Smooth muscle cell of the brain vasculature (primary cell): ENCODE measurements at regions not wholly inside any gene's neighbourhood (a gene's known extent, or its start where the extent isn't known, plus 50 kb on each side); places are given as distances from the start of the nearest gene placed in this dataset.

ENCODE experiments used
- DNase-seq: peaks from one replicate; pipeline ENCODE4 v3.0.0-alpha.2; 2012; ENCODE audit warnings: low read depth, low spot score

GRCh38 chr1:5012249-5012648 lies 357.8 kb downstream of the AJAP1 start:
- no peak for DNase-seq

GRCh38 chr1:5010656-5011055 lies 356.2 kb downstream of the AJAP1 start:
- no peak for DNase-seq

GRCh38 chr1:5010236-5010635 lies 355.8 kb downstream of the AJAP1 start:
- no peak for DNase-seq

GRCh38 chr1:5009376-5010065 lies 355.1 kb downstream of the AJAP1 start:
- no peak for DNase-seq

GRCh38 chr1:5005171-5005570 lies 350.8 kb downstream of the AJAP1 start:
- no peak for DNase-seq

- DNase-seq, result no peak
Observed at GRCh38 chr1:5002676-5003075, 348.3 kb downstream of the AJAP1 start.

- DNase-seq, result no peak
Observed at GRCh38 chr1:5001466-5001865, 347.1 kb downstream of the AJAP1 start.

GRCh38 chr1:4986306-4986705 lies 331.9 kb downstream of the AJAP1 start:
- no peak for DNase-seq

GRCh38 chr1:4984841-4985240 lies 330.4 kb downstream of the AJAP1 start:
- no peak for DNase-seq

- no peak for DNase-seq
Observed at GRCh38 chr1:4980211-4980610, 325.8 kb downstream of the AJAP1 start.

- no peak for DNase-seq
Observed at GRCh38 chr1:4978660-4979390, 324.4 kb downstream of the AJAP1 start.

GRCh38 chr1:4977701-4978100 lies 323.3 kb downstream of the AJAP1 start:
- DNase-seq, result no peak

- no peak for DNase-seq
Observed at GRCh38 chr1:4976859-4977440, 322.5 kb downstream of the AJAP1 start.

GRCh38 chr1:4975856-4976255 lies 321.4 kb downstream of the AJAP1 start:
- DNase-seq, result no peak

- DNase-seq, result no peak
Observed at GRCh38 chr1:4974981-4975685, 320.7 kb downstream of the AJAP1 start.

- DNase-seq, result no peak
Observed at GRCh38 chr1:4973341-4973740, 318.9 kb downstream of the AJAP1 start.

GRCh38 chr1:4972761-4973320 lies 318.4 kb downstream of the AJAP1 start:
- DNase-seq, result no peak

GRCh38 chr1:4971666-4972065 lies 317.3 kb downstream of the AJAP1 start:
- no peak for DNase-seq

GRCh38 chr1:4970532-4970931 lies 316.1 kb downstream of the AJAP1 start:
- no peak for DNase-seq

GRCh38 chr1:4969556-4970129 lies 315.2 kb downstream of the AJAP1 start:
- DNase-seq, result no peak

- no peak for DNase-seq
Observed at GRCh38 chr1:4965346-4966075, 311.1 kb downstream of the AJAP1 start.
